Glomerular visceral epithelial cell (primary cell): ENCODE measurements at regions not wholly inside any gene's neighbourhood (a gene's known extent, or its start where the extent isn't known, plus 50 kb on each side); places are given as distances from the start of the nearest gene placed in this dataset.

Experiments
- DNase-seq: peaks from one replicate; pipeline ENCODE4 v3.0.0-alpha.2; 2016; ENCODE audit errors: extremely low spot score

- peak; percentile 30 for DNase-seq
These were observed 536.8 kb upstream of the JAG1 start for GRCh38 chr20:11210611-11211010.

DNA sequence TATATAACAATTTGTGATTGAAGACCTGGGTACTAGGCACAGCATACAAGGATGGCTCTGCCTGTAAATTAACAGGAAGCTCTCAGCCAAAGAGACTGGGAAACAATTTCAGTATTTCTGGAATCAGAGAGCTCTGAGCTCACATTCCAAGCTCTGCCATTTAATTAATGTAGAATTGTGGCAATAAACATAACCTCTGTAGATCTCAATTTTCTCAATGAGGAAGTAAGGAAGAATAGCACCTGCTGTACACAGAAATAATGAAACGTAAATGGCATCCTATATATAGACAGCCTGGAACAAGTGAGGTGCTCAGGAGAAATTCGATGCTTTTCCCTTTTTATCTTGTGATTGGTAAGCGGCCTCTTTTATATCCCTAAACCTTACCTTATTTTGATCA is 538.5 kb upstream of the JAG1 start:
- no peak for DNase-seq

DNA sequence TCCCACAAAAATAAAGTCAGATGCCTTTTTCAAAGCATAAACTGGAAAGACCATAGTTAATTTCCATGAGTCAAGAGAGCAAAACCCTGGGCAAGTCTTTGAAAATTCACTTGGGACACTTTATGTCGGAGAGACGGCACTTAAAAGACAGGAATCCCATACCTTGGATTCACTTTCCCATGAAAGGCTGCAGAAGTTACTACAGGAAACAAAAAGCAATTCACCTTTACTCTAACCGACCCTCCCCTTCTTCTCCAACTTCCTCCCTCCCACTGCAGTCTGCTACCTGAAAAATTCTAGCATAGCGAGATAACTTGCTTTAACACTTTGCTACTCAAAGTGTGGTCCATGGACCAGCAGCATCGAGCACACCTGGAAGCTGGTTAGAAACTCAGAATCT is 539.1 kb upstream of the JAG1 start:
- DNase-seq: no peak

DNA sequence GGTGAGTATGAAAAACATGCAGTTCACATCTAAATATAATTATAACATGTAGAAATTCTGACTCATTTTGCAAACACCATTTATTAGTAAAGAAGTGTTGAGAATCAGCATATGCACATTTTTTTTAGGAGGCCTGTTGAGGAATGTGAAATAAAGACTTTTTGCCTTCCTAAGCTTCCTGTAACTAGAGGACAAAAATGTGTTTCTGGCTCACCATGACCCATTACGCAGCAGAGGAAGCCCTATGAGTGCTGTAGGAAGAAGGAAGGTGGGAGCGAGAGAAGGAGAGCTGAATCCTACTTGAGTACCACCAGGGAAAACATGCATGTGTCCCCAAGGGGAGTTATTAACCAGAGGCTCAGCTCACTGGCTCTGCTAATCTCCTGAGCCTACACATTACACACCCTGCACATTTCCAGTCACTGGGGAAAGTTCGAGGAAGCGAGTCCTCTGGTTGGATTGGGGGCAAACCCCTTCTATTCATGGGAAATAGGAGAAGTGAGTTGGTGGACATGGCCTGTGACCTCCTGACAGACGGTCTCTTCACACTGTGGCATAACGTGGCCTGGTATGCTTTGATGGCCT is 540.5 kb upstream of the JAG1 start:
- DNase-seq: no peak

DNA sequence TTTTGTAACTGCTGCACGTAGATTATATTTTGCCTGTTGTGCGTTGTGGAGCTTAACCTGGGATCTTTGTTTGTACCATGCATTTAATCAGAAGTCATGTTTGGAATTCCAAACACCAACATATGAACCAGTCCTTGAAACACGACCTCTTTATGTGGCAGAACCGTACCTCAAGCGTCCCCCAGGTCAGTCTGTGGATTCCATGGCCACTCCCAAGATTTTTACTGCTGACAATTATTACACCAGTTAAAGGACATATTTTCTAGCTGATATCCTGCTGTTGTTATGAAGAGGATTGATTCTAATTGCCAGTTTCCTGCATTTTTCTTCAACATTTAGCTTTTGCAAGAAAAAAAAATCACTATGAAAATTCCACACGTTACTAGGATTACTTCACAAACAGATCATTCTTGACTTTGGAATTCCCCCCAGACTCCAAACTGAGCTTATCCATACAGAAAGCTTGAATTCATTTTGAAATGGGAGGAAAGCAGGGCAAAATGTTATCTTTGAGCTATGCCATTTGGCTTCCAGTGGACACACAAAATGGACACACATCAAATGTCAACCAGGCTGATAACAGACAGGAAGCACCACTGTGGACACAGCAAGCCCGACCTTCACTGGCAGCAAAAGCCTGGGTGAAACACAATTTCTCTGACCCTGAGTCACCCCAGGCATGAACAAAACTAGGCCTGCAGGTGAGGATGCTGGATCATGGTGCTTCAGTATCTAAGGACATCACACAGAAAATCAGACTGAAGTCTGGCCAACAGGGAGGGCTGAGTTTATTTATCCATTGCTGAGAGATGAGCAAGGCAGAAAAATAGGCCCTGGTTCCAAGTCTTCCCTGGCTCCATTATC is 542.9 kb upstream of the JAG1 start:
- DNase-seq: peak; percentile 32

DNA sequence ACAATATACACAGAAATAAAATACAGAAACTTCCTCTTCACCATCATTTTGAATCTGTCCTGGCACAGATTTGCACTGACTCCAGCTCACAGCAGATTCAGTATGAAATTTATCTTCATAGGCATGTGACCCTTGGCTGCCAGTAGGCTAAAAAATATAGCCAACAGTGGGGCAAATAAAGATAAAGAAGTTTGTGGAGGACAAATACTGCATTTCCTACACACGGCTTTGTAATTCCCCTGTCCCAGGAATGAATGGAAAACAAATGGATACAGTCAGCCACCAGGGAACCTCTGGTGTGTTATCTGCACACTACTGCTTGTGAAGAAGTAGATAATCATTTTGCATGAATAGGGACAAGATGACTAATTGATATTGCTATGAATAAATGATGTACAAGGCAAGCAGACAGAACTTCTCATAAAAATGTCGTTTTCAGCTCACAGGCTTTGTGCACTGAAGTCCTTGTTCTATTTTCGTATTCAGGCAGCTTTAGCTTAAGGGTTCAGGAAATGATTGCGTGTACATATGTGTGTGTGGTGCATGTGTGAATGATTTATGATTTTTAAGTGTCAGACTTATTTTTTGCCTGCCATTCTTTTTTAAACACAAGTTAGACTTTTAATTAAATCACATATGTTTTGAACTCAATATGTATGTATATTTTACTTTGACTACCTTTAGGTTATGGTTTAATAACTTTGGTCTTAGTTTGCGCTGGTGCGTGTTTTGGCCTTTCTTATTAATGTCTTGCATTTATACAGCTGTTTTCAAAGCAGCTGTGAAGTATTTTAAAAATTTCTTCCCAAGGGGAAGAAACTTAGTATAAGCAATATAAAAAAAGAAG is 543.8 kb upstream of the JAG1 start:
- no peak for DNase-seq

DNA sequence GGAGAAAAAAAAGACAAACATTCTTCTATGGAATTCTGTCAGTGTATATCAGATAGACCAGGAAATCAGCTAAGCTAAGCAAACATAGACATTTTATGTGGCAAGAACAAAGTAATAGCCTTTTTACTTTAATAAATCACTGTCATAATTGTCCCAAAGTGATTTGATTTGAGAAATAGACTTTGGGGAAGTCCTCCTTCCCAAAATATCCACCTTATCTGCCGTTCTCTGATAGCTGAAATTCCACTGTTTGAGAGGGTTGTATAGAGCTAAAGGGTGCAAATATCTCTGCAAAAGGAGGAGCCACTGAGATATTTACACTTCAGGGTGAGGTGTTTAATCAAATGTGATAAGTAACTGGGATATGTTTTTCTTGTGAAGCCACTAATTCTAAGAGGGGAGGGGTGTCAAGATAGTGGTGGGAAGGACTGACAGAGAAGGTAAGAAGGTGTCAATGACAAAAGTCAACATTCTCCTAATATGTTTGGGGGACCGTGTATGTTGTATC is 544.4 kb upstream of the JAG1 start:
- DNase-seq: no peak

DNA sequence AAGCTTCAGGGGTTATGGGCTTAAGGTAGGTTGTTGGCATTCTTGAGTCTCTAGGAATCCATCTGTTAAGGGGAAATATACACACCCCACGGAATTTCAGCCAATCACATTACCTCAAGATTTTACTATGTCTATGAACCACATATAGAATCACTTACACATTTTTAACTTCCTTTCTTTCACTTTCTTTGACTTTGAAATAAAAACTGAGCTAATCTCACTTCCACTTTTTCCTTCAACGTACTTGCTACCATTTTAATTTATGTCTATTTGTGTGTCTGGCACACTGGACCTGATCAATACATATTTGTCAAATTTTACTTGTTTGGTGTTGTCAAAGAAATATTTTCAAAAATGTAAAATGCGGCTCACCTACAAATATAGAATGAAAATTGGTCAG is 545.4 kb upstream of the JAG1 start:
- DNase-seq: no peak

- DNase-seq: no peak
These were observed 547.2 kb upstream of the JAG1 start for GRCh38 chr20:11221046-11221445.

DNA sequence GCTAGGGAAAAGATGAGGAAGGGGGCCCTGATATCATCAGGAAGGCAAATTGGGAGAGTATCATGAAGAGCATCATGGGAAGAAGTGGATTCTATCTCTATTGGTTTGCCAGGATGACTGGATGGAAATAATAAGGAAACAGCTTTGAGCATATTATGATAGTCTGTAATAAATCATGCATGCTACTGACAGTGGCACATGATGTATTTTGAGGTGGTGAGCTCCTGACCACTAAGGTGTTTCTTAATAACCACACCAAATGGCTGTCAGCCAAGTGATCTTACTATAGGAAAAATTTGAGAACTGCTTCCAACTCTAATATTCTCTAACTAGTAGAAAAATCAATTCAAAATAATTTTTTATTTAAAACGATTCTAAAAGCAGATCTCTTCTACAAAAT is 548.4 kb upstream of the JAG1 start:
- peak; percentile 30 for DNase-seq

GRCh38 chr20:11227602-11228001 is 553.8 kb upstream of the JAG1 start:
- no peak for DNase-seq

GRCh38 chr20:11229772-11230171 is 556.0 kb upstream of the JAG1 start:
- DNase-seq: peak; percentile 87

DNA sequence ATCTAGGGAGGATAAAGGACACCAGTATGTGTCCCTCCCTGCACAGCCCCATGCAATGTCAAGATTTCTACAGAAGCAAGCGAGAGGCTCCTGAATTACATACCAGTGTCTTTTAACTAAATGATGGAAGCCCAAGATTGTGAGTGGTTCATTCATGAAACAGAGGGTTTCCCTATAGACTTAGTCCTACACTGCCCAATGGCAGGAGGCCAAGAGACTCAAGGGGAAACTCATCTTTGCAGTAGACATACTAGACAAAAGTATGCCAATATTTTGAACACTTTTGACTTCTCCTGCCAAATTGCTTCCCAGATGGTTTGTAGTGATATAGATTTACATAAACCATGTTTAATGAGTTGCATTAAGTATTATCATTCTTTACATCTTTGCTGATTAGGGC is 557.2 kb upstream of the JAG1 start:
- DNase-seq: no peak

GRCh38 chr20:11231742-11232648 is 558.2 kb upstream of the JAG1 start:
- no peak for DNase-seq

DNA sequence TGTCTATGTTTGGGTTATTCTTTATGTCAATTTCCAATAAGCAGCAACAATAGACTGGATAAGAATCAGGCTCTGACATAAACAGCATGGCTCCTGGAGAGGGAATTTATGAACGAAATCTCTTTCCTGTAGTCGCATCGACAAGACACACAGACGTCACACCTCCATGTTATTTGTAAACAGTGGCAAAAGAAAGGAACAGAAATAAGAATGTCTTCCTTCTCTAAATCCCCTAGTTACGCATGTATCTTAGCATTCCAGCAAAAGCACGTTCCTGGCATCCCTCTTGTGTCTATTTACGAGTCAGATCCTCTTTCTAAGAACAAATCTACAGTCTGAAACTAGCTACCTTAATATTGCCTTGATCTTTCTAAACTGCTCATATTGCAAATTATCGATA is 559.1 kb upstream of the JAG1 start:
- no peak for DNase-seq

- DNase-seq: no peak
These were observed 560.4 kb upstream of the JAG1 start for GRCh38 chr20:11234181-11234580.

- DNase-seq: no peak
These were observed 560.8 kb upstream of the JAG1 start for GRCh38 chr20:11234608-11235007.

GRCh38 chr20:11235058-11235457 is 561.3 kb upstream of the JAG1 start:
- peak; percentile 90 for DNase-seq

DNA sequence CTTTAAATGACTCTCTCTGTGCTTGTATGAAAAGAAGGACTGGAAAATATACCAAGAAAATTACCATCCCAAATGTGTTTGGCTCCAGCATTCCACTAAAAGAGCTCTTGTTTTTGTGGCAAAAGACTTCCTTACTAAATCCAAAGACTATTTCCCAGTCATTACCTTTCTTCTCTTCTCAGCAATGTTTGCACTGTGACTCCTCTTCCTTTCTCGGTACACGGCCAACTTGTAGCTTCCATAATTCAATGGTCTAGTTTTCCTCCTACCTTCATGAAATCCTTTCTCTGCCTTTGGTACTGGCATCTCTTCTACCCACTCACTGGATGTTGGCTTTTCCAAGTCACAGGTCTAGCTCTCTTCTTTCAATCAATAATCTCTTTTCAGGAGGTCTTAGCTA is 568.5 kb upstream of the JAG1 start:
- DNase-seq: no peak

- DNase-seq: no peak
These were observed 571.6 kb upstream of the JAG1 start for GRCh38 chr20:11245431-11245830.

DNA sequence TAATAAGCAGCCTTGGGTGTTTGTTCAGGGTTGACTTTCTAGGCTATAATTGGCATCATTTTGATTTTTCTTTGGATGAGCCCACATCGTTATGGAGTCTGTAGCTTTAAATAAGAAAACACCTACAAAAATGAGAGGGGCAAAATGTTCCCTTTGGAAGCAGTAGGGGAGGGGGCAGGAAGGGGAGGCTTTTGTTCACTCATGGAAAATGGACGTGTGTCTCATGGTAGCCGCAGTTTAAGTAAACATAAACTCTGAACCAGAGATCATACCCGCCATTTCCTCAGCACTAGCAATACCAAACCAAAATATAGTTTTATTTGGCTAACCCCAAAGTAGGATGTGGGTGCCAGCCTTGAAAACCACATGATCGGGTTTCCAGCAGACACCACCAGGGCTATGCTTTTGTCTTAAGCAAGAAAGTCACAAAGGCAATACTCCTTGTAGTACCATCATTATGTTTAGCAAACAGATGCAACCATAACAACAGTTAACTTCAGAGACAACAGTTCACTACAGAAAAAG is 572.5 kb upstream of the JAG1 start:
- no peak for DNase-seq
